IMR-90 (cell line): ENCODE measurements at regions not wholly inside any gene's neighbourhood (a gene's known extent, or its start where the extent isn't known, plus 50 kb on each side); places are given as distances from the start of the nearest gene placed in this dataset.

ENCODE experiments used
- ATAC-seq: fragments of 200-7000 bp; cut with Tn5 transposase; 2 replicates; pipeline ENCODE4 v1.9.1; 2020; ENCODE audit warnings: low read depth, mild to moderate bottlenecking, moderate library complexity
- BruUV-seq: library from RNA; stranded (reverse); fragments of 400-500 nt; replicated peaks from 2 replicates; lab custom pipeline; 2021; lab: Mats Ljungman, UMichigan
- CTCF ChIA-PET: fragments of 300-600 bp; formaldehyde crosslinking; extraction: SDS; loops from one replicate; lab custom pipeline; 2021; ENCODE audit warnings: antibody characterized with exemption; lab: Yijun Ruan, JAX
- POLR2A ChIA-PET: fragments of 300-600 bp; sonication (Branson Sonifier 250); formaldehyde crosslinking; loops from one replicate; lab custom pipeline; 2022; ENCODE audit warnings: antibody characterized with exemption; ENCODE audit not compliant: unreplicated experiment; lab: Charles Lee
- DNase-seq: peaks from one replicate; pipeline ENCODE4 v3.0.0; 2013
- H2AFZ ChIP-seq: replicated peaks from 2 replicates; pipeline ENCODE3; 2013; ENCODE audit warnings: low read length, mild to moderate bottlenecking; ENCODE audit not compliant: poor library complexity
- H2AK5ac ChIP-seq: 2 replicates; pipeline ENCODE4 v1.6.1; 2013; ENCODE audit warnings: low read depth, low read length, inconsistent platforms
- H2AK9ac ChIP-seq: replicated peaks from 2 replicates; pipeline ENCODE3; 2013; ENCODE audit warnings: mild to moderate bottlenecking, low read depth, low read length, moderate library complexity; ENCODE audit not compliant: poor library complexity
- H2BK120ac ChIP-seq: 2 replicates; pipeline ENCODE4 v1.6.1; 2013; ENCODE audit warnings: low read depth, low read length, inconsistent platforms
- H2BK15ac ChIP-seq: 3 replicates; pipeline ENCODE4 v1.6.1; 2013; ENCODE audit warnings: low read depth, low read length, inconsistent platforms
- H2BK20ac ChIP-seq: 2 replicates; pipeline ENCODE4 v1.6.1; 2013; ENCODE audit warnings: low read depth, mild to moderate bottlenecking, inconsistent platforms, low read length, moderate library complexity
- H2BK5ac ChIP-seq: 2 replicates; pipeline ENCODE4 v1.6.1; 2013; ENCODE audit warnings: mild to moderate bottlenecking, low read depth, low read length, inconsistent platforms; ENCODE audit not compliant: poor library complexity, severe bottlenecking
- H3K14ac ChIP-seq: replicated peaks from 2 replicates; pipeline ENCODE4 v1.6.1; 2013; ENCODE audit warnings: low read depth, low read length, inconsistent platforms
- H3K18ac ChIP-seq: 2 replicates; pipeline ENCODE4 v1.6.1; 2013; ENCODE audit warnings: low read depth, low read length, control low read depth
- H3K23ac ChIP-seq: 2 replicates; pipeline ENCODE4 v1.6.1; 2013; ENCODE audit warnings: low read depth, low read length, inconsistent platforms
- H3K27ac ChIP-seq: 2 replicates; pipeline ENCODE4 v1.5.1; 2013; ENCODE audit warnings: mild to moderate bottlenecking, control low read depth, low read length; ENCODE audit not compliant: insufficient read depth
- H3K27me3 ChIP-seq: 2 replicates; pipeline ENCODE4 v1.6.1; 2013; ENCODE audit warnings: low read length; ENCODE audit not compliant: control insufficient read depth, insufficient read depth
- H3K36me3 ChIP-seq: 2 replicates; pipeline ENCODE4 v1.6.1; 2013; ENCODE audit warnings: low read length, mixed read lengths; ENCODE audit not compliant: control insufficient read depth, insufficient read depth
- H3K4ac ChIP-seq: 2 replicates; pipeline ENCODE4 v1.6.1; 2013; ENCODE audit warnings: low read depth, low read length, inconsistent platforms
- H3K4me1 ChIP-seq: 2 replicates; pipeline ENCODE4 v1.6.1; 2013; ENCODE audit warnings: low read length, mixed read lengths; ENCODE audit not compliant: control insufficient read depth, insufficient read depth
- H3K4me2 ChIP-seq: 2 replicates; pipeline ENCODE4 v1.6.1; 2013; ENCODE audit warnings: low read depth, mild to moderate bottlenecking, control low read depth, low read length, moderate library complexity
- H3K4me3 ChIP-seq: 2 replicates; pipeline ENCODE4 v1.5.1; 2013; ENCODE audit warnings: low read depth, mild to moderate bottlenecking, control low read depth, low read length, moderate library complexity; ENCODE audit not compliant: insufficient read depth
- H3K56ac ChIP-seq: 2 replicates; pipeline ENCODE4 v1.6.1; 2013; ENCODE audit warnings: low read length, inconsistent platforms; ENCODE audit not compliant: insufficient read depth; ENCODE audit errors: extremely low read depth
- H3K79me1 ChIP-seq, 2 experiments: 2 replicates each; pipeline ENCODE4 v1.6.1; 2013; ENCODE audit warnings: low read length in 2 of 2, inconsistent platforms in 1 of 2, low read depth in 1 of 2
- H3K9ac ChIP-seq: 2 replicates; pipeline ENCODE4 v1.6.1; 2013; ENCODE audit warnings: low read depth, low read length, control low read depth
- H3K9me1 ChIP-seq: 2 replicates; pipeline ENCODE4 v1.6.1; 2013; ENCODE audit warnings: low read length, inconsistent platforms; ENCODE audit not compliant: insufficient read depth
- H3K9me3 ChIP-seq: 2 replicates; pipeline ENCODE4 v1.6.1; 2013; ENCODE audit warnings: low read length; ENCODE audit not compliant: control insufficient read depth, insufficient read depth
- H4K20me1 ChIP-seq: 2 replicates; pipeline ENCODE4 v1.6.1; 2013; ENCODE audit warnings: low read length, inconsistent platforms; ENCODE audit not compliant: insufficient read depth
- H4K5ac ChIP-seq: 2 replicates; pipeline ENCODE4 v1.6.1; 2013; ENCODE audit warnings: mild to moderate bottlenecking, low read depth, low read length, control low read depth
- H4K8ac ChIP-seq, 2 experiments: 2 replicates each; pipeline ENCODE4 v1.6.1; 2013; ENCODE audit warnings: low read depth in 2 of 2, low read length in 2 of 2, control low read depth in 1 of 2, inconsistent platforms in 1 of 2
- H4K91ac ChIP-seq: 2 replicates; pipeline ENCODE4 v1.6.1; 2013; ENCODE audit warnings: low read depth, low read length, inconsistent platforms; ENCODE audit not compliant: insufficient read depth
- BHLHE40 ChIP-seq: fragments of 150-350 bp; IDR thresholded peaks from 2 replicates; pipeline ENCODE4 v1.6.1; 2016; ENCODE audit warnings: mild to moderate bottlenecking, low read depth, low read length
- CEBPB ChIP-seq: IDR thresholded peaks from 2 replicates; pipeline ENCODE4 v1.6.1; 2012; ENCODE audit warnings: low read depth, low read length, improper control_type of control experiment
- CTCF ChIP-seq: conservative IDR thresholded peaks from 2 replicates; pipeline ENCODE4 v1.5.1; 2012; ENCODE audit warnings: mild to moderate bottlenecking, low read depth, low read length, improper control_type of control experiment
- ELK1 ChIP-seq: fragments of 150-350 bp; IDR thresholded peaks from 2 replicates; pipeline ENCODE4 v1.6.1; 2016; ENCODE audit warnings: low read depth, mild to moderate bottlenecking, low read length, moderate library complexity, borderline replicate concordance
- FOS ChIP-seq: fragments of 150-350 bp; IDR thresholded peaks from 2 replicates; pipeline ENCODE4 v1.6.1; 2016; ENCODE audit warnings: low read depth, low read length
- MAZ ChIP-seq: IDR thresholded peaks from 2 replicates; pipeline ENCODE4 v1.6.1; 2012; ENCODE audit warnings: low read depth, mild to moderate bottlenecking, low read length, improper control_type of control experiment, moderate library complexity, borderline replicate concordance
- MXI1 ChIP-seq: IDR thresholded peaks from 2 replicates; pipeline ENCODE4 v1.6.1; 2012; ENCODE audit warnings: low read depth, mild to moderate bottlenecking, low read length, moderate library complexity, borderline replicate concordance
- NFE2L2 ChIP-seq: fragments of 150-350 bp; IDR thresholded peaks from 2 replicates; pipeline ENCODE4 v1.6.1; 2016; ENCODE audit warnings: low read depth, mild to moderate bottlenecking, low read length
- POLR2A ChIP-seq: IDR thresholded peaks from 2 replicates; pipeline ENCODE4 v1.6.1; 2012; ENCODE audit warnings: mild to moderate bottlenecking, low read depth, low read length
- RAD21 ChIP-seq: IDR thresholded peaks from 2 replicates; pipeline ENCODE4 v1.6.1; 2012; ENCODE audit warnings: low read length, improper control_type of control experiment
- WGBS, 2 experiments: methylation state at CpG; one replicate each; pipeline versions ENCODE4 v1.1.5 to v1.1.7; 2013; ENCODE audit warnings: missing lambda C conversion rate in 2 of 2; ENCODE audit not compliant: insufficient read length in 1 of 2; ENCODE audit errors: extremely low coverage in 2 of 2; 5-methylcytosine and 5-hydroxymethylcytosine counted together
- dilution Hi-C: fragments of 300-500 bp; cut with HindIII; formaldehyde crosslinking; loops from one replicate; pipeline ENCODE4 v1.14.3; 2018; ENCODE audit warnings: low sequenced_read_pairs; ENCODE audit not compliant: unreplicated experiment
- in situ Hi-C: fragments of 300-500 bp; cut with MboI; formaldehyde crosslinking; loops from 3 replicates; pipeline ENCODE4 v1.14.3; 2019; ENCODE audit warnings: low sequenced_read_pairs, inconsistent platforms, mixed read lengths
- intact Hi-C: fragments of 100-400 bp; cut with micrococcal nuclease; formaldehyde crosslinking; loops from 2 replicates; pipeline ENCODE4 v1.10.0; 2022

GRCh38 chr1:196070940-196071339 is 537.3 kb downstream of the KCNT2 start:
- ATAC-seq (no peak), DNase-seq (no peak)
- intact Hi-C loops = no loop called here
- Histone ChIP-seq H2BK20ac (no peak overlapping the region), H3K9me3 (no peaks in the 10 kb centered on the region), H3K4me3 (no peak overlapping the region), H4K5ac (no peak overlapping the region), H3K4me1 (no peaks in the 10 kb centered on the region), H2BK15ac (no peak overlapping the region), H2AK5ac (no peak overlapping the region), H3K18ac (no peak overlapping the region), H3K36me3 (no peaks in the 10 kb centered on the region), H3K27ac (no peak overlapping the region), H3K23ac (no peak overlapping the region), H3K79me1 (no peaks in the 10 kb centered on the region), H2AK9ac (no peak overlapping the region), H3K4ac (no peak overlapping the region), H3K27me3 (no peaks in the 10 kb centered on the region), H3K4me2 (no peak overlapping the region), H3K14ac (no peak overlapping the region), H3K9me1 (no peaks in the 10 kb centered on the region), H3K9ac (no peak overlapping the region), H2BK120ac (no peak overlapping the region), H2AFZ (no peak overlapping the region), H2BK5ac (no peak overlapping the region), H3K56ac (no peak overlapping the region), H4K20me1 (no peaks in the 10 kb centered on the region), H4K8ac (no peak overlapping the region), H4K91ac (no peak overlapping the region)
- dilution Hi-C loops = no loop called here
- no TSS peak for BruUV-seq
- ChIA-PET CTCF (no interaction called here), POLR2A (no interaction called here)
- no peak for TF ChIP-seq CEBPB
- TF ChIP-seq MAZ = no peak
- no peak for TF ChIP-seq CTCF
- TF ChIP-seq BHLHE40 = no peak
- no peak for TF ChIP-seq ELK1
- TF ChIP-seq FOS = no peak
- no peak for TF ChIP-seq RAD21
- TF ChIP-seq POLR2A = no peak
- no peak for TF ChIP-seq NFE2L2
- TF ChIP-seq MXI1 = no peak
- in situ Hi-C loops = no loop called here
- no CpG with 5 or more reads among the region's 2 CpGs for WGBS, 2 experiments
